Kidney epithelial cell (primary cell): ENCODE measurements at regions not wholly inside any gene's neighbourhood (a gene's known extent, or its start where the extent isn't known, plus 50 kb on each side); places are given as distances from the start of the nearest gene placed in this dataset.

ENCODE experiments used
- DNase-seq: peaks from one replicate; pipeline ENCODE4 v3.0.0-alpha.2; 2010; ENCODE audit warnings: low read depth
- H3K27me3 ChIP-seq: 2 replicates; pipeline ENCODE4 v1.6.0; 2011; ENCODE audit warnings: low read length; ENCODE audit not compliant: control insufficient read depth, insufficient read depth
- H3K36me3 ChIP-seq: 2 replicates; pipeline ENCODE4 v1.5.1; 2011; ENCODE audit warnings: low read length; ENCODE audit not compliant: control insufficient read depth, insufficient read depth
- H3K4me3 ChIP-seq: 2 replicates; pipeline ENCODE4 v1.5.1; 2011; ENCODE audit warnings: low read depth, mild to moderate bottlenecking, control low read depth, low read length
- CTCF ChIP-seq: IDR thresholded peaks from 2 replicates; pipeline ENCODE4 v1.5.1; 2011; ENCODE audit warnings: mild to moderate bottlenecking, moderate library complexity, low read length, control low read depth, inconsistent platforms; ENCODE audit not compliant: insufficient read depth, poor library complexity, severe bottlenecking

DNA sequence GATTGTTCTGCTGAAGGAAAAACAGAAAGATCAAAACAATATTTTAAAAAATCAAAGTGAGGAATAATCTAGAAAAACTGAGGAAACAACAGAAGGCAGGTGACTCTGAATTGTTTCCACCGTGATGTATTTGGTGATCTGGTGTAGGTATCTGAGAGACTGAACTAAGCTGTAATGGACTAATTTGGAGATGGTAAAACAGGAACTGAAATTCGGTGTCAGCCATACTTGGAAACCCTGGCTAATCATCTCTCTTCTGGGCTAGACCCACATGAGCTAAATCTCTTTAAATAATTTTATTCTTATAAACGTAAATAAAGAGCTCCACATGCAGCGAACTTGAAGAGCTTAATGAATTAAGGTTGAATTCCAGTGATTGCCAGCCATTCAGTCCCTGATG, 1226.1 kb downstream of the NCAM2 start:
- no peaks in the 10 kb centered on the region for H3K36me3 ChIP-seq
- no peak for DNase-seq
- no peak for TF ChIP-seq CTCF
- no peak overlapping the region for H3K4me3 ChIP-seq
- no peaks in the 10 kb centered on the region for H3K27me3 ChIP-seq

GRCh38 chr21:22225299-22225698, 1227.1 kb downstream of the NCAM2 start:
- H3K4me3 ChIP-seq, result no peak overlapping the region
- no peaks in the 10 kb centered on the region for H3K27me3 ChIP-seq
- DNase-seq, result no peak
- H3K36me3 ChIP-seq, result no peaks in the 10 kb centered on the region
- TF ChIP-seq CTCF, result no peak

DNA sequence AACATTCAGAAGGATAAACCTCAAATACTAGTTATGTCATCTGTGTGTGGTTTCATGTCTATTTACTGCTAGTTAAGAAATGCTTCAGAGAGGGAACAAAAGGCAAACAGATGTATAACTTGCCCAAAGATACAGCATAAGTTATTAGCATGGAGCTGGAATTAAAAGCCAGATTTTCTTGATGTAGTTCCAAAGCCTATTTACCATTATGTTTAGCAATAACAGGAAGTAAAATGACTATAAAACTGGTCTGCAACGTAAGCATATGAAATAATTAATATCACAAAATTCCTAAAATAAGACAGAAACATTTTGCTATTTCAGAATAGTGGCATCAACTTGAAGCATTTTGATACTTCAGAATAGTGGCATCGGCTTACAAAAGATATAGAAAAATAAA, 1232.8 kb downstream of the NCAM2 start:
- no peak for TF ChIP-seq CTCF
- no peak overlapping the region for H3K4me3 ChIP-seq
- no peaks in the 10 kb centered on the region for H3K36me3 ChIP-seq
- no peaks in the 10 kb centered on the region for H3K27me3 ChIP-seq
- DNase-seq, result no peak

- TF ChIP-seq CTCF, result no peak
- no peaks in the 10 kb centered on the region for H3K36me3 ChIP-seq
- H3K4me3 ChIP-seq, result no peak overlapping the region
- DNase-seq, result no peak
- H3K27me3 ChIP-seq, result no peaks in the 10 kb centered on the region
Measured at GRCh38 chr21:22235866-22236590, 1237.8 kb downstream of the NCAM2 start.

DNA sequence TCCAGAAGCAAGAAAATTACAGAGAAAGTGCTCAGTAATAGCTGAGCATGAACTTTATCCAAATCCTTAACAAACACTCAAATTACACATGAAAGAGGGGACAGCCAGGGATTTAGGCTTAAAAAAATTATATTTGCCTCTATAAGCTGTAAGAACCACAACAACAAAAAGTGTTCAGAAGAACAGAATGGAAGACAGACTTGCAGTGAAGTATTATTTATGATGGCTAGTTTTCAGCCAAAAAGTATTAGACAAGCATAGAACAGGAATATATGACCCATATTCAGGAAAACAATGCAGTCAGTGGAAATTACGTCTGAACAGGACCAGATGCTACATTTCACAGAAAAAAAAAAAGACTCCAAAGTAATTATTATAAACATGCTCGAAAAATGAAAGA, 1246.3 kb downstream of the NCAM2 start:
- no peaks in the 10 kb centered on the region for H3K36me3 ChIP-seq
- TF ChIP-seq CTCF, result no peak
- DNase-seq, result no peak
- no peak overlapping the region for H3K4me3 ChIP-seq
- no peaks in the 10 kb centered on the region for H3K27me3 ChIP-seq

DNA sequence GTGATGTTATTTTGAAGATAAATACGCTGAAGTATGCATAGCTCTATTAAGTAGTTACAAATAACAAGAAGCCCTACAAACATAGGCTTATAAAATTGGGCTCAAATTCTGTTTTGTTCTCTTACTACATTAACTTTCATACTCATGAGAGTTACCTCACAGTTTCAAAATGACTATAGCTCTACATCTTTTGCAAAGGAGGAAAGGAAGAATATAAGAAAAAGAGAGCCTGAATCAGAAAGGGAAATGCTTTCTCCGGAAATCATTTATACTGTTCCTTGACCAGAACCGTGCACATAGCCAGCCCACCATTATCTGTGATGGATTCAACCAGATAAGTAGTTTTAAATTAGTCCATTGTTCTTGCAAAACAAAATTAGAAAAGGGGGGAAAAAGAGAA, 1252.1 kb downstream of the NCAM2 start:
- no peaks in the 10 kb centered on the region for H3K27me3 ChIP-seq
- no peaks in the 10 kb centered on the region for H3K36me3 ChIP-seq
- TF ChIP-seq CTCF, result no peak
- DNase-seq, result no peak
- H3K4me3 ChIP-seq, result no peak overlapping the region
